HG02588 (cell line): ENCODE measurements at regions not wholly inside any gene's neighbourhood (a gene's known extent, or its start where the extent isn't known, plus 50 kb on each side); places are given as distances from the start of the nearest gene placed in this dataset.
A peak's percentile ranks its signal among the peaks of the same experiment; 100 is the strongest.
"Not testable (repeated sequence)": the region's sequence is repeated elsewhere in the genome, so short reads cannot be mapped to it uniquely, and the experiment has no call there.

Source experiments
- ATAC-seq: cut with Tn5 transposase; IDR thresholded peaks from one replicate; pipeline ENCODE4 v1.9.1; 2021; ENCODE audit warnings: mild to moderate bottlenecking, moderate library complexity; ENCODE audit not compliant: unreplicated experiment

- ATAC-seq: peak; percentile 72
Observed at GRCh38 chr3:35296533-35296932, 342.8 kb upstream of the ARPP21 start.

- ATAC-seq: not testable (repeated sequence)
Observed at GRCh38 chr3:35296944-35297343, 342.4 kb upstream of the ARPP21 start.

- no peak for ATAC-seq
Observed at GRCh38 chr3:35305406-35305805, 333.9 kb upstream of the ARPP21 start.

GRCh38 chr3:35307296-35307695, 332.0 kb upstream of the ARPP21 start:
- no peak for ATAC-seq

- not testable (repeated sequence) for ATAC-seq
Observed at GRCh38 chr3:35316841-35317240, 322.5 kb upstream of the ARPP21 start.

GRCh38 chr3:35320646-35321407, 318.5 kb upstream of the ARPP21 start:
- no peak for ATAC-seq

GRCh38 chr3:35322070-35322469, 317.3 kb upstream of the ARPP21 start:
- no peak for ATAC-seq

GRCh38 chr3:35335703-35336102, 303.6 kb upstream of the ARPP21 start:
- ATAC-seq: no peak

GRCh38 chr3:35336601-35337000, 302.7 kb upstream of the ARPP21 start:
- ATAC-seq: no peak

- ATAC-seq: no peak
Observed at GRCh38 chr3:35338186-35338585, 301.1 kb upstream of the ARPP21 start.

GRCh38 chr3:35380196-35380595, 259.1 kb upstream of the ARPP21 start:
- no peak for ATAC-seq

- no peak for ATAC-seq
Observed at GRCh38 chr3:35383216-35383615, 256.1 kb upstream of the ARPP21 start.

- ATAC-seq: no peak
Observed at GRCh38 chr3:35383719-35384555, 255.4 kb upstream of the ARPP21 start.

- no peak for ATAC-seq
Observed at GRCh38 chr3:35385271-35385670, 254.1 kb upstream of the ARPP21 start.

- no peak for ATAC-seq
Observed at GRCh38 chr3:35389907-35390306, 249.4 kb upstream of the ARPP21 start.

GRCh38 chr3:35392187-35392586, 247.1 kb upstream of the ARPP21 start:
- ATAC-seq: no peak

- no peak for ATAC-seq
Observed at GRCh38 chr3:35393901-35394799, 245.2 kb upstream of the ARPP21 start.

- ATAC-seq: no peak
Observed at GRCh38 chr3:35394905-35395304, 244.4 kb upstream of the ARPP21 start.

GRCh38 chr3:35401671-35402070, 237.7 kb upstream of the ARPP21 start:
- ATAC-seq: no peak

- no peak for ATAC-seq
Observed at GRCh38 chr3:35404571-35404970, 234.8 kb upstream of the ARPP21 start.

- ATAC-seq: no peak
Observed at GRCh38 chr3:35408882-35409281, 230.4 kb upstream of the ARPP21 start.
